Fibroblast of lung (primary cell): ENCODE measurements at regions not wholly inside any gene's neighbourhood (a gene's known extent, or its start where the extent isn't known, plus 50 kb on each side); places are given as distances from the start of the nearest gene placed in this dataset.
A peak's percentile ranks its signal among the peaks of the same experiment; 100 is the strongest.
"Not testable (repeated sequence)": the region's sequence is repeated elsewhere in the genome, so short reads cannot be mapped to it uniquely, and the experiment has no call there.

ENCODE experiments used
- DNase-seq, 2 donors: peaks; one replicate each; pipeline versions ENCODE4 v3.0.0 to v3.0.0-alpha.2; 2010; ENCODE audit warnings: low read depth in 2 of 2
- H2AFZ ChIP-seq: 2 replicates; pipeline ENCODE4 v1.5.1; 2012; ENCODE audit warnings: low read length, control low read depth, inconsistent platforms
- H3K27ac ChIP-seq: 2 replicates; pipeline ENCODE4 v1.5.1; 2011; ENCODE audit warnings: low read length, control low read depth; ENCODE audit not compliant: insufficient read depth
- H3K27me3 ChIP-seq: 2 replicates; pipeline ENCODE4 v1.5.1; 2011; ENCODE audit warnings: mild to moderate bottlenecking, low read length; ENCODE audit not compliant: control insufficient read depth, insufficient read depth
- H3K36me3 ChIP-seq: 2 replicates; pipeline ENCODE4 v1.5.1; 2011; ENCODE audit warnings: low read length; ENCODE audit not compliant: control insufficient read depth, insufficient read depth
- H3K4me1 ChIP-seq: 2 replicates; pipeline ENCODE4 v1.5.1; 2011; ENCODE audit warnings: low read length; ENCODE audit not compliant: control insufficient read depth, insufficient read depth; ENCODE audit errors: extremely low read depth
- H3K4me2 ChIP-seq: 2 replicates; pipeline ENCODE4 v1.5.1; 2011; ENCODE audit warnings: low read length, control low read depth; ENCODE audit not compliant: insufficient read depth; ENCODE audit errors: extremely low read depth
- H3K4me3 ChIP-seq, 4 experiments: fragments of 200-600 bp in 1 of 4; sonication (generic) in 1 of 4; replicated peaks in 1 of 4; 2 replicates each; pipeline ENCODE4 v1.5.1; 2011 to 2016; ENCODE audit warnings: low read length in 4 of 4, low read depth in 3 of 4, mild to moderate bottlenecking in 3 of 4, control low read depth in 2 of 4, inconsistent platforms in 1 of 4, mixed read lengths in 1 of 4; ENCODE audit not compliant: insufficient read depth in 1 of 4; ENCODE audit errors: control extremely low read depth in 1 of 4
- H3K79me2 ChIP-seq: 2 replicates; pipeline ENCODE4 v1.5.1; 2012; ENCODE audit warnings: mild to moderate bottlenecking, low read length, inconsistent platforms; ENCODE audit not compliant: control insufficient read depth, insufficient read depth
- H3K9ac ChIP-seq: 2 replicates; pipeline ENCODE4 v1.5.1; 2011; ENCODE audit warnings: mild to moderate bottlenecking, low read length, control low read depth; ENCODE audit not compliant: insufficient read depth
- H3K9me3 ChIP-seq: 2 replicates; pipeline ENCODE4 v1.5.1; 2012; ENCODE audit warnings: low read depth, low read length; ENCODE audit not compliant: control insufficient read depth, insufficient read depth
- H4K20me1 ChIP-seq: 2 replicates; pipeline ENCODE4 v1.5.1; 2011; ENCODE audit warnings: low read length; ENCODE audit not compliant: control insufficient read depth, insufficient read depth; ENCODE audit errors: extremely low read depth
- EZH2 ChIP-seq: IDR thresholded peaks from 2 replicates; pipeline ENCODE4 v1.5.1; 2012; ENCODE audit warnings: low read length, control low read depth, mild to moderate bottlenecking; ENCODE audit errors: missing control alignments
- TF ChIP-seq, protein P1 (sequence below), 2 donors: IDR thresholded peaks in 1 of 2; conservative IDR thresholded peaks in 1 of 2; 1 replicate in 1 of 2; 2 replicates in 1 of 2; pipeline ENCODE4 v1.5.1; 2011 to 2012; ENCODE audit warnings: low read length in 2 of 2, control low read depth in 1 of 2, inconsistent platforms in 1 of 2, low read depth in 1 of 2, mild to moderate bottlenecking in 1 of 2

DNA sequence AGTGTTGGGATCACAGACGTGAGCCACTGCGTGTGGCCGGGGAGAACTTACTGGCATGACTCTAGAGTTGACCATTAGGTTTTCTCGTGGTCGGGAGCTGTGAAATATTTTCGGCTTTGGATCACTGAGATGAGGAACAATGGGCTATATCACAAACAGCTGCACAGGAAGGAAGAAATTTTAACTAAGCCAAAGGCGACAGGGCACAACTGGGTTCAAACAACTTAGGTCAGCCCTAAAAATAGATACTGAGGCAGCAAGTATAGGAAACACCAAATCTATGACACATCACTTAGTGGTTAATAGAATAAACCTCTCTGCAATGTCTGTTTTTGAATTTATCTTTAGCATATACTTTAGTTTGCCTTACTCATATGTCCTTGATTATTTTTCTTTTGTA is 162.9 kb downstream of the LRIG3 start:
- no peak for TF ChIP-seq EZH2
- TF ChIP-seq, protein P1, sequence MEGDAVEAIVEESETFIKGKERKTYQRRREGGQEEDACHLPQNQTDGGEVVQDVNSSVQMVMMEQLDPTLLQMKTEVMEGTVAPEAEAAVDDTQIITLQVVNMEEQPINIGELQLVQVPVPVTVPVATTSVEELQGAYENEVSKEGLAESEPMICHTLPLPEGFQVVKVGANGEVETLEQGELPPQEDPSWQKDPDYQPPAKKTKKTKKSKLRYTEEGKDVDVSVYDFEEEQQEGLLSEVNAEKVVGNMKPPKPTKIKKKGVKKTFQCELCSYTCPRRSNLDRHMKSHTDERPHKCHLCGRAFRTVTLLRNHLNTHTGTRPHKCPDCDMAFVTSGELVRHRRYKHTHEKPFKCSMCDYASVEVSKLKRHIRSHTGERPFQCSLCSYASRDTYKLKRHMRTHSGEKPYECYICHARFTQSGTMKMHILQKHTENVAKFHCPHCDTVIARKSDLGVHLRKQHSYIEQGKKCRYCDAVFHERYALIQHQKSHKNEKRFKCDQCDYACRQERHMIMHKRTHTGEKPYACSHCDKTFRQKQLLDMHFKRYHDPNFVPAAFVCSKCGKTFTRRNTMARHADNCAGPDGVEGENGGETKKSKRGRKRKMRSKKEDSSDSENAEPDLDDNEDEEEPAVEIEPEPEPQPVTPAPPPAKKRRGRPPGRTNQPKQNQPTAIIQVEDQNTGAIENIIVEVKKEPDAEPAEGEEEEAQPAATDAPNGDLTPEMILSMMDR (conservative IDR thresholded peaks at IDR 0.05 in 1 of 2, IDR thresholded peaks at IDR 0.05 in 1 of 2; ENCODE audit: low read depth in 1 of 2, low read length in 2 of 2), result no peak
- Histone ChIP-seq H3K4me2 (no peak overlapping the region), H3K27ac (peak overlapping the region; percentile 63), H3K9me3 (no peaks in the 10 kb centered on the region), H3K27me3 (no peaks in the 10 kb centered on the region), H3K9ac (no peak overlapping the region), H2AFZ (no peak overlapping the region), H3K4me1 (peaks cover 5% of the 10 kb centered on the region), H3K4me3 (no peak overlapping the region), H3K36me3 (no peaks in the 10 kb centered on the region), H3K79me2 (no peaks in the 10 kb centered on the region), H4K20me1 (no peaks in the 10 kb centered on the region)
- peak; percentile 92 to 96 for DNase-seq

DNA sequence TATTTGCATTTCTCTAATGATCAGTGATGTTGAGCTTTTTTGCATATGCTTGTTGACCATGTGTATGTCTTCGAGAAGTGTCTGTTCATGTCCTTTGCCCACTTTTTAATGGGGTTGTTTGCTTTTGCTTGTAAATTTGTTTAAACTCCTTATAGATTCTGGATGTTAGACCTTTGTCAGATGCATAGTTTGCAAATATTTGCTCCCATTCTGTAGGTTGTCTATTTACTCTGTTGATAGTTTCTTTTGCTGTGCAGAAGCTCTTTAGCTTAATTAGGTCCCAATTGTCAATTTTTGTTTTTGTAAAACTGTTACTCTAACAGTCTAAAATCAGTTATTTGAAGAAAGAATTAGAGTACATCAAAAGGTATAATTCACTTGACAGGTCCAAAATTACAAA is 160.6 kb downstream of the LRIG3 start:
- not testable (repeated sequence) for H4K20me1 ChIP-seq, H3K9me3 ChIP-seq, DNase-seq, H2AFZ ChIP-seq, H3K27me3 ChIP-seq, H3K9ac ChIP-seq, H3K27ac ChIP-seq, H3K4me3 ChIP-seq, H3K79me2 ChIP-seq, H3K36me3 ChIP-seq, H3K4me1 ChIP-seq, H3K4me2 ChIP-seq

- TF ChIP-seq EZH2, result no peak
- TF ChIP-seq, protein P1 (conservative IDR thresholded peaks at IDR 0.05 in 1 of 2, IDR thresholded peaks at IDR 0.05 in 1 of 2; ENCODE audit: low read depth in 1 of 2, low read length in 2 of 2), result no peak
- Histone ChIP-seq H3K27ac (no peak overlapping the region), H3K4me3 (no peak overlapping the region), H3K79me2 (no peaks in the 10 kb centered on the region), H2AFZ (no peak overlapping the region), H3K4me2 (no peak overlapping the region), H3K9ac (no peak overlapping the region), H3K36me3 (no peaks in the 10 kb centered on the region), H3K4me1 (peaks cover 9% of the 10 kb centered on the region), H3K27me3 (no peaks in the 10 kb centered on the region), H3K9me3 (no peaks in the 10 kb centered on the region), H4K20me1 (no peaks in the 10 kb centered on the region)
- no peak for DNase-seq
These were observed 159.0 kb downstream of the LRIG3 start for GRCh38 chr12:58761308-58761707.
